Skeletal muscle tissue (tissue), 3 donors: ENCODE measurements at regions not wholly inside any gene's neighbourhood (a gene's known extent, or its start where the extent isn't known, plus 50 kb on each side); places are given as distances from the start of the nearest gene placed in this dataset.

Source experiments
- H3K27ac ChIP-seq: one replicate; pipeline ENCODE4 v1.7.0; 2013; ENCODE audit warnings: mild to moderate bottlenecking, low read depth, low read length, inconsistent platforms
- H3K27me3 ChIP-seq, 3 donors: one replicate each; pipeline ENCODE4 v1.7.0; 2013; ENCODE audit warnings: low read length in 3 of 3; ENCODE audit not compliant: control insufficient read depth in 3 of 3, insufficient read depth in 3 of 3
- H3K36me3 ChIP-seq, 3 donors: one replicate each; pipeline ENCODE4 v1.7.0; 2013; ENCODE audit warnings: low read length in 3 of 3; ENCODE audit not compliant: control insufficient read depth in 3 of 3, insufficient read depth in 3 of 3
- H3K4me1 ChIP-seq, 3 donors: one replicate each; pipeline ENCODE4 v1.7.0; 2013; ENCODE audit warnings: low read length in 3 of 3, mild to moderate bottlenecking in 3 of 3; ENCODE audit not compliant: control insufficient read depth in 3 of 3, insufficient read depth in 3 of 3
- H3K4me3 ChIP-seq, 3 donors: one replicate each; pipeline ENCODE4 v1.7.0; 2013; ENCODE audit warnings: low read length in 3 of 3
- H3K9ac ChIP-seq, 3 donors: one replicate each; pipeline ENCODE4 v1.7.0; 2013; ENCODE audit warnings: low read length in 3 of 3, mild to moderate bottlenecking in 3 of 3, moderate library complexity in 2 of 3, low read depth in 1 of 3
- H3K9me3 ChIP-seq, 3 donors: one replicate each; pipeline ENCODE4 v1.7.0; 2013; ENCODE audit warnings: low read length in 3 of 3; ENCODE audit not compliant: control insufficient read depth in 3 of 3
- donor health status: Osteomylitis.

- H3K4me1 ChIP-seq, result no peaks in the 10 kb centered on the region
- no peaks in the 10 kb centered on the region for H3K36me3 ChIP-seq
- peaks cover 0 to 2% (median 2%) of the 10 kb centered on the region in 3 donors for H3K9me3 ChIP-seq
- no peak overlapping the region for H3K4me3 ChIP-seq
- no peak overlapping the region for H3K9ac ChIP-seq
- H3K27me3 ChIP-seq, result no peaks in the 10 kb centered on the region
- H3K27ac ChIP-seq, result no peak overlapping the region
These were observed 1095.9 kb upstream of the SORCS1 start for GRCh38 chr10:108260383-108260906.

GRCh38 chr10:108254089-108254488 is 1089.6 kb upstream of the SORCS1 start:
- Histone ChIP-seq H3K27ac (no peak overlapping the region), H3K9me3 (peaks cover 0 to 2% (median 2%) of the 10 kb centered on the region in 3 donors), H3K4me3 (no peak overlapping the region), H3K9ac (no peak overlapping the region), H3K27me3 (no peaks in the 10 kb centered on the region), H3K36me3 (no peaks in the 10 kb centered on the region), H3K4me1 (no peaks in the 10 kb centered on the region)

- Histone ChIP-seq H3K9ac (no peak overlapping the region), H3K4me1 (no peaks in the 10 kb centered on the region), H3K27ac (no peak overlapping the region), H3K9me3 (peaks cover 0 to 4% (median 0%) of the 10 kb centered on the region in 3 donors), H3K36me3 (no peaks in the 10 kb centered on the region), H3K4me3 (no peak overlapping the region), H3K27me3 (no peaks in the 10 kb centered on the region)
These were observed 1088.3 kb upstream of the SORCS1 start for GRCh38 chr10:108252771-108253170.

- no peak overlapping the region for H3K27ac ChIP-seq
- H3K36me3 ChIP-seq, result no peaks in the 10 kb centered on the region
- no peaks in the 10 kb centered on the region for H3K4me1 ChIP-seq
- H3K9me3 ChIP-seq, result peaks cover 0 to 8% (median 0%) of the 10 kb centered on the region in 3 donors
- H3K9ac ChIP-seq, result no peak overlapping the region
- H3K4me3 ChIP-seq, result no peak overlapping the region
- H3K27me3 ChIP-seq, result no peaks in the 10 kb centered on the region
These were observed 1086.6 kb upstream of the SORCS1 start for GRCh38 chr10:108250936-108251620.

- H3K27ac ChIP-seq, result no peak overlapping the region
- H3K36me3 ChIP-seq, result no peaks in the 10 kb centered on the region
- no peak overlapping the region for H3K4me3 ChIP-seq
- H3K27me3 ChIP-seq, result no peaks in the 10 kb centered on the region
- no peak overlapping the region for H3K9ac ChIP-seq
- peaks cover 2 to 13% (median 2%) of the 10 kb centered on the region in 3 donors for H3K9me3 ChIP-seq
- H3K4me1 ChIP-seq, result no peaks in the 10 kb centered on the region
These were observed 1085.4 kb upstream of the SORCS1 start for GRCh38 chr10:108249940-108250339.

GRCh38 chr10:108244443-108245228 is 1080.1 kb upstream of the SORCS1 start:
- H3K36me3 ChIP-seq, result no peaks in the 10 kb centered on the region
- peaks cover 2 to 13% (median 6%) of the 10 kb centered on the region in 3 donors for H3K9me3 ChIP-seq
- no peak overlapping the region for H3K27ac ChIP-seq
- H3K9ac ChIP-seq, result no peak overlapping the region
- no peaks in the 10 kb centered on the region for H3K27me3 ChIP-seq
- H3K4me1 ChIP-seq, result no peaks in the 10 kb centered on the region
- no peak overlapping the region for H3K4me3 ChIP-seq

- no peaks in the 10 kb centered on the region for H3K36me3 ChIP-seq
- no peak overlapping the region for H3K4me3 ChIP-seq
- H3K27me3 ChIP-seq, result no peaks in the 10 kb centered on the region
- peaks cover 2 to 6% (median 4%) of the 10 kb centered on the region in 3 donors for H3K9me3 ChIP-seq
- no peaks in the 10 kb centered on the region for H3K4me1 ChIP-seq
- H3K27ac ChIP-seq, result no peak overlapping the region
- H3K9ac ChIP-seq, result no peak overlapping the region
These were observed 1076.7 kb upstream of the SORCS1 start for GRCh38 chr10:108241166-108241565.

GRCh38 chr10:108238261-108238660 is 1073.8 kb upstream of the SORCS1 start:
- no peak overlapping the region for H3K27ac ChIP-seq
- no peaks in the 10 kb centered on the region for H3K27me3 ChIP-seq
- no peaks in the 10 kb centered on the region for H3K36me3 ChIP-seq
- H3K9me3 ChIP-seq, result no peaks in the 10 kb centered on the region
- H3K9ac ChIP-seq, result no peak overlapping the region
- H3K4me3 ChIP-seq, result no peak overlapping the region
- no peaks in the 10 kb centered on the region for H3K4me1 ChIP-seq

GRCh38 chr10:108230478-108231170 is 1066.1 kb upstream of the SORCS1 start:
- no peak overlapping the region for H3K27ac ChIP-seq
- H3K9ac ChIP-seq, result no peak overlapping the region
- no peaks in the 10 kb centered on the region for H3K4me1 ChIP-seq
- H3K9me3 ChIP-seq, result no peaks in the 10 kb centered on the region
- H3K27me3 ChIP-seq, result no peaks in the 10 kb centered on the region
- H3K36me3 ChIP-seq, result no peaks in the 10 kb centered on the region
- H3K4me3 ChIP-seq, result no peak overlapping the region
